Gastrocnemius medialis (tissue), 4 donors: ENCODE measurements at regions not wholly inside any gene's neighbourhood (a gene's known extent, or its start where the extent isn't known, plus 50 kb on each side); places are given as distances from the start of the nearest gene placed in this dataset.

Source experiments
- POLR2A ChIP-seq, 2 donors: fragments of 450-650 bp; IDR thresholded peaks; one replicate each; pipeline ENCODE4 v1.6.1; 2017; ENCODE audit warnings: antibody characterized with exemption in 2 of 2, mild to moderate bottlenecking in 2 of 2, moderate library complexity in 2 of 2
- TF ChIP-seq, protein P1 (sequence below), 5 experiments: fragments of 450-650 bp in 3 of 5; fragments of 200-600 bp in 2 of 5; sonication (generic) in 2 of 5; IDR thresholded peaks in 4 of 5; conservative IDR thresholded peaks in 1 of 5; 1 replicate in 4 of 5; 2 replicates in 1 of 5; pipeline ENCODE4 v1.5.1; 2016 to 2019; ENCODE audit warnings: antibody characterized with exemption in 5 of 5, mild to moderate bottlenecking in 3 of 5, moderate library complexity in 3 of 5

DNA sequence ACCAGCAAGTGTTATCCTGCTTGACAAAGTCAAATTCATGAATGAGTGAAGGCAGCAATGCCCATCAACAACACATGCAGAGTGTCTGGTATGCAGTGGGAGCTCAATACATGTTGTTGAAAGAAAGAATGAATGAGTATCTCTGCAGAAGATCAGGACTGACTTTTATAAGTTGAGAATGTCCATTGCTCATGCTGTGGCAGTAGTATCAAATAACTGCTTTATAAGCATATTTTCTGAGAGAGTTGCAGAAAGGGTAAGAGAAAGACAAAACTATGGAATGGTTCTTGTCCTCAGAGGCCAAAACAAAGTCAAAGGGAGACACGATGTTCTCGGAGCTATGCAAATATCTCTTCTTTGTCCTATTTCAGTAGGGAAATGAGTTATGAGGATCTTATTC is 288.7 kb downstream of the LMX1A start:
- no peak for TF ChIP-seq POLR2A (IDR thresholded peaks at IDR 0.05)
- TF ChIP-seq, protein P1, sequence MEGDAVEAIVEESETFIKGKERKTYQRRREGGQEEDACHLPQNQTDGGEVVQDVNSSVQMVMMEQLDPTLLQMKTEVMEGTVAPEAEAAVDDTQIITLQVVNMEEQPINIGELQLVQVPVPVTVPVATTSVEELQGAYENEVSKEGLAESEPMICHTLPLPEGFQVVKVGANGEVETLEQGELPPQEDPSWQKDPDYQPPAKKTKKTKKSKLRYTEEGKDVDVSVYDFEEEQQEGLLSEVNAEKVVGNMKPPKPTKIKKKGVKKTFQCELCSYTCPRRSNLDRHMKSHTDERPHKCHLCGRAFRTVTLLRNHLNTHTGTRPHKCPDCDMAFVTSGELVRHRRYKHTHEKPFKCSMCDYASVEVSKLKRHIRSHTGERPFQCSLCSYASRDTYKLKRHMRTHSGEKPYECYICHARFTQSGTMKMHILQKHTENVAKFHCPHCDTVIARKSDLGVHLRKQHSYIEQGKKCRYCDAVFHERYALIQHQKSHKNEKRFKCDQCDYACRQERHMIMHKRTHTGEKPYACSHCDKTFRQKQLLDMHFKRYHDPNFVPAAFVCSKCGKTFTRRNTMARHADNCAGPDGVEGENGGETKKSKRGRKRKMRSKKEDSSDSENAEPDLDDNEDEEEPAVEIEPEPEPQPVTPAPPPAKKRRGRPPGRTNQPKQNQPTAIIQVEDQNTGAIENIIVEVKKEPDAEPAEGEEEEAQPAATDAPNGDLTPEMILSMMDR (IDR thresholded peaks at IDR 0.05 in 4 of 5, conservative IDR thresholded peaks at IDR 0.05 in 1 of 5) = no peak
